PC-9 (cell line): ENCODE measurements at regions not wholly inside any gene's neighbourhood (a gene's known extent, or its start where the extent isn't known, plus 50 kb on each side); places are given as distances from the start of the nearest gene placed in this dataset.
"Not testable (repeated sequence)": the region's sequence is repeated elsewhere in the genome, so short reads cannot be mapped to it uniquely, and the experiment has no call there.

Experiments used
- BruUV-seq: library from RNA; stranded (reverse); fragments of 400-500 nt; replicated peaks from 2 replicates; lab custom pipeline; 2021; lab: Mats Ljungman, UMichigan
- CTCF ChIA-PET: fragments of 300-600 bp; sonication (Branson Sonifier 250); formaldehyde crosslinking; loops from one replicate; lab custom pipeline; 2022; ENCODE audit warnings: antibody characterized with exemption; lab: Charles Lee
- POLR2A ChIA-PET: fragments of 300-600 bp; sonication (Branson Sonifier 250); formaldehyde crosslinking; loops from one replicate; lab custom pipeline; 2022; ENCODE audit warnings: antibody characterized with exemption; ENCODE audit not compliant: unreplicated experiment; lab: Charles Lee
- DNase-seq, 2 experiments: peaks; one replicate each; pipeline versions ENCODE4 v3.0.0 to v3.0.0-alpha.2; 2015 to 2022; ENCODE audit warnings: mixed read lengths in 1 of 2
- H2AFZ ChIP-seq: fragments of 200-600 bp; sonication (generic); 2 replicates; pipeline ENCODE4 v1.8.1; 2017; ENCODE audit warnings: antibody characterized with exemption
- H3F3A ChIP-seq: fragments of 200-600 bp; sonication (generic); 2 replicates; pipeline ENCODE4 v1.8.1; 2017; ENCODE audit warnings: antibody characterized with exemption, mild to moderate bottlenecking, low read depth; ENCODE audit not compliant: insufficient read depth
- H3K27ac ChIP-seq: fragments of 200-600 bp; sonication (generic); 2 replicates; pipeline ENCODE4 v1.6.1; 2016; ENCODE audit warnings: mixed run types
- H3K27me3 ChIP-seq: fragments of 200-600 bp; sonication (generic); 2 replicates; pipeline ENCODE4 v1.6.1; 2016; ENCODE audit warnings: low read depth, mixed run types; ENCODE audit not compliant: insufficient read depth
- H3K36me3 ChIP-seq: fragments of 200-600 bp; sonication (generic); 2 replicates; pipeline ENCODE4 v1.6.1; 2016; ENCODE audit warnings: low read depth, mixed run types
- H3K4me1 ChIP-seq: fragments of 200-600 bp; sonication (generic); replicated peaks from 2 replicates; pipeline ENCODE4 v1.6.1; 2016; ENCODE audit warnings: mixed run types; ENCODE audit not compliant: insufficient read depth
- H3K4me2 ChIP-seq: fragments of 200-600 bp; sonication (generic); 2 replicates; pipeline ENCODE4 v1.6.1; 2017; ENCODE audit warnings: mixed run types
- H3K4me3 ChIP-seq: fragments of 200-600 bp; sonication (generic); 2 replicates; pipeline ENCODE4 v1.6.1; 2016; ENCODE audit warnings: mixed run types
- H3K79me2 ChIP-seq: fragments of 200-600 bp; sonication (generic); 2 replicates; pipeline ENCODE4 v1.6.1; 2017; ENCODE audit warnings: low read depth, mixed run types
- H3K9me2 ChIP-seq: fragments of 200-600 bp; sonication (generic); 2 replicates; pipeline ENCODE4 v1.8.1; 2017; ENCODE audit warnings: mild to moderate bottlenecking; ENCODE audit not compliant: insufficient read depth
- H3K9me3 ChIP-seq: fragments of 200-600 bp; sonication (generic); 2 replicates; pipeline ENCODE4 v1.8.1; 2016; ENCODE audit warnings: low read depth; ENCODE audit not compliant: insufficient read depth
- H4K20me1 ChIP-seq: fragments of 200-600 bp; sonication (generic); 2 replicates; pipeline ENCODE4 v1.8.1; 2017; ENCODE audit not compliant: insufficient read depth
- CTCF ChIP-seq: fragments of 200-600 bp; sonication (generic); conservative IDR thresholded peaks from 2 replicates; pipeline ENCODE4 v1.6.1; 2017; ENCODE audit warnings: mixed run types, antibody characterized with exemption, mild to moderate bottlenecking, moderate library complexity
- intact Hi-C: fragments of 100-400 bp; cut with micrococcal nuclease; formaldehyde crosslinking; loops from one replicate; pipeline ENCODE4 v1.10.0; 2022; ENCODE audit not compliant: unreplicated experiment

DNA sequence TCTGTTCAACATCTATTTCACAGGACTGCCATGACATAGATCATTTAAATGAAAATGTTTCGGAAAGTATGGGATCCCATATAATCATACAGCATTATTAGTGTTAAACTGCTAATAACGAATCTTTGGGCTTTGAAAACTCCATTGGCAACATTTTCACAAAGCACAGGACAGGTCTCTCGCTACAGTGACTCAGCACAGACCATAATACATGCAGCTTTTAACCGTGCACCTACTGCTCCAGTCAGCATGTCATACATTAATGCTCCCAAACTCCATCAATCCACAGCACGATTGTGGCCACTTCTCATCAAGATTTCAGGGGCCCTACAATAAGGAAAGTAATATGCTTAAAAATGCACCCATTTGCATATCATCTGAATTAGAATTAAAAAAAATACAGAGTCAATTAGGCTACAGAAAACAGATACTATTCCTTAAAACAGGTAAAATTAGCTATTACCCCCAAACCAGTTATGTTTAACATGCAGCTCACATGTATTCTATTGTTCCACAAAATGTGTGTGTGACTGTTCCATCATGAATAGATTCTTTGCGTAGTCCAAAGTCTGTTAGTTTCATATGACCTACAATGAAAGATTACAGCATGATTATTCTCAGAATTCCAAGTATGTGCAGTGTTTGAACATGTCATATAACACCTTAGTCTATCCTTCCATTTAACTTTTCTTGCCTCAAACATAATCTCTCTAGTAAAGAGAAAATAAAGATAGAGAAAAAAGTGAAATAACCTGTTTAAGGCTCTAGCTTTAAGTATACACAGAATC, 141.6 kb upstream of the EFCAB3 start:
- H2AFZ ChIP-seq, CTCF ChIA-PET, H3K36me3 ChIP-seq, H3K4me1 ChIP-seq, H3K79me2 ChIP-seq, BruUV-seq, H3K4me3 ChIP-seq, H3K9me2 ChIP-seq, H3K27ac ChIP-seq, H3F3A ChIP-seq, H3K9me3 ChIP-seq, DNase-seq, H3K27me3 ChIP-seq, intact Hi-C loops, H3K4me2 ChIP-seq, H4K20me1 ChIP-seq: not testable (repeated sequence)
- POLR2A ChIA-PET: interaction anchor here (0.6 kb wide), 1 partner anchor 8 kb away, joined by 3 read pairs; no protein-coding TSS in a partner anchor

DNA sequence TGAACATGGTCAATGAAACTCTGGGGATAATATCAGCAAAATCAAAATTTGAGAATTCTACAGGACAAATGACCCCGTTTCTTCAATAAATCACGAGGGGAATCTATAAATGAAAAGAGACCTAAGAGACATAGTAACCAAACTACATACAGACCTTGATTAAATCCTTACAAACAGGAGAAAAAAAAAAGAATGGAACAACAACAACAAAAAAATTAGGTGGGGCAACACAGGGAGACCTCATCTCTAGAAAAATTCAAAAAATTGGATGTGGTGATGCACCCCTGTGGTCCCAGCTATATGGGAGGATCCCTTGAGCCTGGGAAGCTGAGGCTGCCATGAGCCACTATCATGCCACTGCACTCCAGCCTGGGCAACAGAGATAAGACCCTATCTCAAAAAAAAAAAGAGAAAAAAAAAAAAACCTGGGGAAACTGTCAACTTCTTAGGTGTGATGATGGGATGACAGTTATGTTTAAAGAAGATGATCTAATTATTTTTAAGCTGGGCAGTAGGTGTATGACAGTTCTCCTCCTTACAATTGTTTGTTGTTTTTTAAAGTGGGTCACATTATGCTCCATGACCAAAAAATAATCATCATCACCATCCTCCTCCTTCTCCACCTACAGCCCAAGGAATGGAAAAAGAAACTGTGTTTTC, 146.4 kb upstream of the EFCAB3 start:
- H3K4me2 ChIP-seq, H3K27me3 ChIP-seq, H2AFZ ChIP-seq, POLR2A ChIA-PET, intact Hi-C loops, H3K4me1 ChIP-seq, H3K36me3 ChIP-seq, H4K20me1 ChIP-seq, DNase-seq, H3F3A ChIP-seq, H3K9me3 ChIP-seq, H3K79me2 ChIP-seq, H3K4me3 ChIP-seq, CTCF ChIA-PET, H3K27ac ChIP-seq, BruUV-seq, H3K9me2 ChIP-seq: not testable (repeated sequence)

GRCh38 chr17:62231293-62231692, 149.1 kb upstream of the EFCAB3 start:
- BruUV-seq, H3K36me3 ChIP-seq, H3K4me2 ChIP-seq, H2AFZ ChIP-seq, H4K20me1 ChIP-seq, H3K27me3 ChIP-seq, intact Hi-C loops, H3K9me3 ChIP-seq, H3K4me1 ChIP-seq, CTCF ChIA-PET, H3K9me2 ChIP-seq, H3F3A ChIP-seq, H3K4me3 ChIP-seq, H3K79me2 ChIP-seq: not testable (repeated sequence)
- POLR2A ChIA-PET: interaction anchor here (0.6 kb wide), 2 partner anchors 8 to 369 kb away, joined by 3 to 5 read pairs; no protein-coding TSS in a partner anchor
- 0 out of 2 replicates have a peak overlapping the region, but pooled peaks have one; percentile 23 for H3K27ac ChIP-seq
- peak in 1 of 2 experiments; percentile 44 for DNase-seq

DNA sequence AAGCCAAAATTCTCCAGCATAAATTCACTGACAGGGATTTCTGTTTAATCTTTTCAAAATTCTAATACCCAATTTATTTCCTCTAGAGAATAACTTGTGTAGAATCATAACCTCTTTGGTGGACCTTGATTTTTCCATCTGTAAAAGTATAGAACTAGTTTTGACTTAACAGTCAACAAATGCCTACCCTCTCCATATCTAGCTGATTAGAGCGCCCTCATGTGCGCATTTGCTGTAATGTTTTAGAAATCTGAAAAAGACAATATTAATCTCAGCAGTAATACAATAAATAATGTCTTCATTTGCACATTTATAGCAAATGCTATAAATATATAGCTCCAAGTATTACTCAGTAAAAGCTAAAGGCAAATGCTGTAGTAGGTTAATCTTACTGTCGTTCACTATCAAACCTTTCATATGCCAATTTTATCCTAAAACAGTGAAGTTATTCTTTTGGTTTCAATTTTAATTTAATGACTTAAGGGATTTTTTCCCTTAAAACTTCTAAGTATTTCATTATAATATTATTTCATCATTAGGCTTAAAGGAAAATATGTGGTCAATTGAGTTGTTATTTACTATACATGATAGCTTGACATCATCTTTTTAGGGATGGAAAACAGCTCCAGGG, 153.6 kb upstream of the EFCAB3 start:
- BruUV-seq, CTCF ChIA-PET, H3K9me2 ChIP-seq, H3K4me3 ChIP-seq, H3K27ac ChIP-seq, H2AFZ ChIP-seq, H3K36me3 ChIP-seq, H3K27me3 ChIP-seq, H3K9me3 ChIP-seq, H3K79me2 ChIP-seq, H3K4me1 ChIP-seq, H3K4me2 ChIP-seq, H4K20me1 ChIP-seq, H3F3A ChIP-seq: not testable (repeated sequence)
- intact Hi-C loops: loop anchor here (5.0 kb wide), 1 partner anchor 119 kb away; no protein-coding TSS in a partner anchor
- POLR2A ChIA-PET: interaction anchor here (0.6 kb wide), 1 partner anchor 72 kb away, joined by 4 read pairs; no protein-coding TSS in a partner anchor
- TF ChIP-seq CTCF: peak; percentile 73
- peak in 1 of 2 experiments; percentile 14 for DNase-seq

GRCh38 chr17:62223585-62223984, 156.8 kb upstream of the EFCAB3 start:
- H3F3A ChIP-seq, H4K20me1 ChIP-seq, H3K9me2 ChIP-seq, DNase-seq, H3K4me2 ChIP-seq, H2AFZ ChIP-seq, H3K79me2 ChIP-seq, H3K9me3 ChIP-seq, H3K36me3 ChIP-seq, intact Hi-C loops, BruUV-seq, H3K4me3 ChIP-seq, H3K4me1 ChIP-seq, POLR2A ChIA-PET, H3K27me3 ChIP-seq, H3K27ac ChIP-seq: not testable (repeated sequence)
- CTCF ChIA-PET: interaction anchor here (0.6 kb wide), 1 partner anchor 158 kb away, joined by 3 read pairs; no protein-coding TSS in a partner anchor
